Esophagus squamous epithelium (tissue), 4 donors: ENCODE measurements at regions not wholly inside any gene's neighbourhood (a gene's known extent, or its start where the extent isn't known, plus 50 kb on each side); places are given as distances from the start of the nearest gene placed in this dataset.

Source experiments
- CTCF ChIP-seq, 6 experiments: fragments of 450-650 bp in 4 of 6; fragments of 200-600 bp in 2 of 6; sonication (generic) in 2 of 6; IDR thresholded peaks; one replicate each; pipeline ENCODE4 v1.5.1; 2016 to 2019; ENCODE audit warnings: antibody characterized with exemption in 6 of 6, mild to moderate bottlenecking in 4 of 6, moderate library complexity in 4 of 6
- POLR2A ChIP-seq, 4 donors: fragments of 450-650 bp; IDR thresholded peaks; one replicate each; pipeline ENCODE4 v1.6.1; 2017; ENCODE audit warnings: antibody characterized with exemption in 4 of 4, mild to moderate bottlenecking in 4 of 4, moderate library complexity in 3 of 4

- TF ChIP-seq CTCF (IDR thresholded peaks at IDR 0.05) = no peak
- TF ChIP-seq POLR2A (IDR thresholded peaks at IDR 0.05) = no peak
Observed at GRCh38 chr4:142929526-142929925, 83.4 kb upstream of the INPP4B start.
